ENCODE measurements at regions not wholly inside any gene's neighbourhood (a gene's known extent, or its start where the extent isn't known, plus 50 kb on each side); places are given as distances from the start of the nearest gene placed in this dataset.

GRCh38 chr20:10902174-10902573, 228.4 kb upstream of the JAG1 start:
- TF ChIP-seq CTCF (IDR thresholded peaks at IDR 0.05 in 2 of 3, conservative IDR thresholded peaks at IDR 0.05 in 1 of 3; ENCODE audit: control insufficient read depth in 2 of 3, extremely low read depth in 1 of 3, insufficient read depth in 1 of 3, low read depth in 3 of 3, low read length in 3 of 3) (no peak), POLR2A (IDR thresholded peaks at IDR 0.05; ENCODE audit: low read depth, low read length) (no peak), USF2 (IDR thresholded peaks at IDR 0.05; ENCODE audit: borderline replicate concordance, low read depth, low read length) (no peak), FOXK2 (IDR thresholded peaks at IDR 0.05) (no peak), SIN3A (IDR thresholded peaks at IDR 0.05; ENCODE audit: low read depth, low read length) (no peak), MYC (IDR thresholded peaks at IDR 0.05; ENCODE audit: insufficient read depth, insufficient read length, insufficient replicate concordance, low read length, severe bottlenecking) (no peak), SUZ12 (IDR thresholded peaks at IDR 0.05; ENCODE audit: unreplicated experiment) (no peak)
- TF ChIP-seq, protein P1, sequence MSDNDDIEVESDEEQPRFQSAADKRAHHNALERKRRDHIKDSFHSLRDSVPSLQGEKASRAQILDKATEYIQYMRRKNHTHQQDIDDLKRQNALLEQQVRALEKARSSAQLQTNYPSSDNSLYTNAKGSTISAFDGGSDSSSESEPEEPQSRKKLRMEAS (IDR thresholded peaks at IDR 0.05; ENCODE audit: low read depth, low read length): no peak
- TF ChIP-seq, protein P2, sequence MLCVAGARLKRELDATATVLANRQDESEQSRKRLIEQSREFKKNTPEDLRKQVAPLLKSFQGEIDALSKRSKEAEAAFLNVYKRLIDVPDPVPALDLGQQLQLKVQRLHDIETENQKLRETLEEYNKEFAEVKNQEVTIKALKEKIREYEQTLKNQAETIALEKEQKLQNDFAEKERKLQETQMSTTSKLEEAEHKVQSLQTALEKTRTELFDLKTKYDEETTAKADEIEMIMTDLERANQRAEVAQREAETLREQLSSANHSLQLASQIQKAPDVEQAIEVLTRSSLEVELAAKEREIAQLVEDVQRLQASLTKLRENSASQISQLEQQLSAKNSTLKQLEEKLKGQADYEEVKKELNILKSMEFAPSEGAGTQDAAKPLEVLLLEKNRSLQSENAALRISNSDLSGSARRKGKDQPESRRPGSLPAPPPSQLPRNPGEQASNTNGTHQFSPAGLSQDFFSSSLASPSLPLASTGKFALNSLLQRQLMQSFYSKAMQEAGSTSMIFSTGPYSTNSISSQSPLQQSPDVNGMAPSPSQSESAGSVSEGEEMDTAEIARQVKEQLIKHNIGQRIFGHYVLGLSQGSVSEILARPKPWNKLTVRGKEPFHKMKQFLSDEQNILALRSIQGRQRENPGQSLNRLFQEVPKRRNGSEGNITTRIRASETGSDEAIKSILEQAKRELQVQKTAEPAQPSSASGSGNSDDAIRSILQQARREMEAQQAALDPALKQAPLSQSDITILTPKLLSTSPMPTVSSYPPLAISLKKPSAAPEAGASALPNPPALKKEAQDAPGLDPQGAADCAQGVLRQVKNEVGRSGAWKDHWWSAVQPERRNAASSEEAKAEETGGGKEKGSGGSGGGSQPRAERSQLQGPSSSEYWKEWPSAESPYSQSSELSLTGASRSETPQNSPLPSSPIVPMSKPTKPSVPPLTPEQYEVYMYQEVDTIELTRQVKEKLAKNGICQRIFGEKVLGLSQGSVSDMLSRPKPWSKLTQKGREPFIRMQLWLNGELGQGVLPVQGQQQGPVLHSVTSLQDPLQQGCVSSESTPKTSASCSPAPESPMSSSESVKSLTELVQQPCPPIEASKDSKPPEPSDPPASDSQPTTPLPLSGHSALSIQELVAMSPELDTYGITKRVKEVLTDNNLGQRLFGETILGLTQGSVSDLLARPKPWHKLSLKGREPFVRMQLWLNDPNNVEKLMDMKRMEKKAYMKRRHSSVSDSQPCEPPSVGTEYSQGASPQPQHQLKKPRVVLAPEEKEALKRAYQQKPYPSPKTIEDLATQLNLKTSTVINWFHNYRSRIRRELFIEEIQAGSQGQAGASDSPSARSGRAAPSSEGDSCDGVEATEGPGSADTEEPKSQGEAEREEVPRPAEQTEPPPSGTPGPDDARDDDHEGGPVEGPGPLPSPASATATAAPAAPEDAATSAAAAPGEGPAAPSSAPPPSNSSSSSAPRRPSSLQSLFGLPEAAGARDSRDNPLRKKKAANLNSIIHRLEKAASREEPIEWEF (IDR thresholded peaks at IDR 0.05; ENCODE audit: insufficient replicate concordance, low read depth, low read length): no peak

Measured in GM12878 (cell line).